ENCODE measurements at regions not wholly inside any gene's neighbourhood (a gene's known extent, or its start where the extent isn't known, plus 50 kb on each side); places are given as distances from the start of the nearest gene placed in this dataset.

- TF ChIP-seq EZH2 (IDR thresholded peaks at IDR 0.05; ENCODE audit: borderline replicate concordance, low read depth, low read length, severe bottlenecking) (no peak), CTCF (IDR thresholded peaks at IDR 0.05; ENCODE audit: borderline replicate concordance, extremely low read depth, low read length, poor library complexity, severe bottlenecking) (no peak)
Measured at GRCh38 chr11:104654181-104654813, 244.0 kb downstream of the CASP12 start.

Data from DND-41 (cell line).